Activated T-cell treated with anti-CD3 and anti-CD28 coated beads, Interleukin-2, amount 50 U/mL, for 72 hours (primary cell): ENCODE measurements at regions not wholly inside any gene's neighbourhood (a gene's known extent, or its start where the extent isn't known, plus 50 kb on each side); places are given as distances from the start of the nearest gene placed in this dataset.

Source experiments
- ATAC-seq, 2 donors: fragments of 150-1000 bp; cut with Tn5 transposase; replicated peaks in 1 of 2; 2 replicates each; pipeline ENCODE4 v1.10.0; 2021; ENCODE audit warnings: moderate library complexity in 2 of 2, mild to moderate bottlenecking in 1 of 2
- DNase-seq, 2 donors: peaks; one replicate each; pipeline ENCODE4 v3.0.0; 2021 to 2022; ENCODE audit warnings: mixed read lengths in 1 of 2
- H3K27ac Mint-ChIP-seq: one replicate; pipeline ENCODE4 v1.8.0; 2022; ENCODE audit warnings: mild to moderate bottlenecking, moderate library complexity, mixed read lengths
- H3K27me3 Mint-ChIP-seq: one replicate; pipeline ENCODE4 v1.8.0; 2022; ENCODE audit warnings: low read depth, mixed read lengths
- H3K36me3 Mint-ChIP-seq, 2 donors: one replicate each; pipeline ENCODE4 v1.8.0; 2022; ENCODE audit warnings: mixed read lengths in 2 of 2, mild to moderate bottlenecking in 1 of 2; ENCODE audit not compliant: insufficient read depth in 2 of 2
- H3K4me1 Mint-ChIP-seq: one replicate; pipeline ENCODE4 v1.8.0; 2022; ENCODE audit warnings: low read depth, mixed read lengths
- H3K4me3 Mint-ChIP-seq, 2 donors: one replicate each; pipeline ENCODE4 v1.8.0; 2022; ENCODE audit warnings: mild to moderate bottlenecking in 2 of 2, mixed read lengths in 2 of 2, moderate library complexity in 2 of 2
- H3K9me3 Mint-ChIP-seq, 2 donors: one replicate each; pipeline ENCODE4 v1.8.0; 2022; ENCODE audit warnings: mixed read lengths in 2 of 2

DNA sequence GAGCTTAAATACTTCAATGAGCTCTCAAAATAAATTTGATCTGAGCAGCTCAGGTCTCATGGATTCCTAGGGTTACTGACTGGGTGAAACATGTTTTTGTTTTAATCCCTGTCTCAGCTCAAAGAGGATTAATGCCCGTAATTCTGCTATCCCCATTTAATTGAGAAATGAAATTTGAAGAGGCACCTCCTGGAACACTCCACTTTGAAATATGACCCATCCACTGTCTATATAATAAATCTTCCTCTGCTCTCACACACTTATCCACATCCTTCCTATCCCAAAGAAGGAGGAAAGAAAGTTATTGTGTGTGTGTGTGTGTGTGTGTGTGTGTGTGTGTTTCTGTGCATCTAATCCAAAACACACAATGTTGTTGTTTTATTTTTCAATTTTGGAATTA, 2082.4 kb upstream of the PIK3C3 start:
- DNase-seq = no peak
- peaks cover 0 to 8% of the 10 kb centered on the region in 2 donors for H3K9me3 Mint-ChIP-seq
- ATAC-seq = no peak
- H3K36me3 Mint-ChIP-seq = no peaks in the 10 kb centered on the region
- H3K27me3 Mint-ChIP-seq = no peaks in the 10 kb centered on the region
- H3K4me3 Mint-ChIP-seq = no peak overlapping the region
- no peak overlapping the region for H3K27ac Mint-ChIP-seq
- H3K4me1 Mint-ChIP-seq = no peaks in the 10 kb centered on the region

- Mint-ChIP-seq H3K27me3 (no peaks in the 10 kb centered on the region), H3K27ac (no peak overlapping the region), H3K9me3 (peaks cover 0 to 8% of the 10 kb centered on the region in 2 donors), H3K4me3 (no peak overlapping the region), H3K4me1 (no peaks in the 10 kb centered on the region), H3K36me3 (no peaks in the 10 kb centered on the region)
- DNase-seq = no peak
- ATAC-seq = no peak
These were observed 2083.1 kb upstream of the PIK3C3 start for GRCh38 chr18:39871961-39872360.

- no peak for ATAC-seq
- Mint-ChIP-seq H3K9me3 (peaks cover 0 to 7% of the 10 kb centered on the region in 2 donors), H3K36me3 (no peaks in the 10 kb centered on the region), H3K4me1 (no peaks in the 10 kb centered on the region), H3K4me3 (no peak overlapping the region), H3K27ac (no peak overlapping the region), H3K27me3 (no peaks in the 10 kb centered on the region)
- DNase-seq = no peak
These were observed 2084.4 kb upstream of the PIK3C3 start for GRCh38 chr18:39870591-39870990.

DNA sequence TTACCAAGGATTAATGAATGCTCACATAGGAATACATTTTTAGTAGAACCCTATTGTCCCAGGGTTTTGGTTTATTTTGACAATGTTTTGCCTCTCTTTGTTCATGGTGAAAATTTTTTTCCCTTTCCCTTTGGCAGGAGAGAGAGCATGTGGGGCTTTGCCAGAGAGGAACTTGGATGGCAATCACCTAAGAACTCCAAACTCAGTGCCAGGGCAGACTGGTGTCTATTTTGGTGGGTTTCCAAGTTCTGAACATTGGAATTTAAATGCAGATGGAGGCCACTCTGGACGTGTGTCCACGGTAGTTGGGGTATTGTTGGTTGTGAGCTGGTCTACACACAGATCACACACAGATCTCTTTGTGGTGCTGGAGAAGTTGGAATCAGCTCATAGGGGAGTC, 2091.1 kb upstream of the PIK3C3 start:
- Mint-ChIP-seq H3K27ac (no peak overlapping the region), H3K4me1 (no peaks in the 10 kb centered on the region), H3K36me3 (no peaks in the 10 kb centered on the region), H3K9me3 (peaks cover 1 to 2% of the 10 kb centered on the region in 2 donors), H3K27me3 (no peaks in the 10 kb centered on the region), H3K4me3 (no peak overlapping the region)
- ATAC-seq (no peak), DNase-seq (no peak)

DNA sequence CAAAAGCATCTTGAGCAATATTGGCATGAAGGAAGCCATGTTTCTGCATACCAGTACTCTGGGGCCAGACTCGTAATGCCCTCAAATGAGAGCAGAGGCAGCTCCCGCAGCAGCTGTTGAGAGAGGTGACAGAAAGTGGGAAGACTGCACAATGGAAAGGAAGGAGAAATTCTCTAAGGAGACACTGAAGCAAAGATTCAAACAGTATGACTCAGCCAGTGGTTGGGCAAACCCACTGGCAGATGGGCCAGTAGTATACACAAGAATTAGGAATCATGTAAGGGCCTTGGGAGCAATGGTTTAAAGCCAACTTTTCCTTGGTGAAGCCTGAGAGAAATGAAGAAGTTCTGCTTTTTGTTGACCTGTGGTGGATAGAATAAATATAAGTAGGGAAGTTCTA, 2092.7 kb upstream of the PIK3C3 start:
- ATAC-seq = no peak
- H3K4me3 Mint-ChIP-seq = no peak overlapping the region
- no peak for DNase-seq
- peaks cover 2 to 5% of the 10 kb centered on the region in 2 donors for H3K9me3 Mint-ChIP-seq
- H3K36me3 Mint-ChIP-seq = no peaks in the 10 kb centered on the region
- no peaks in the 10 kb centered on the region for H3K4me1 Mint-ChIP-seq
- no peaks in the 10 kb centered on the region for H3K27me3 Mint-ChIP-seq
- no peak overlapping the region for H3K27ac Mint-ChIP-seq

- no peak overlapping the region for H3K27ac Mint-ChIP-seq
- no peak for DNase-seq
- no peaks in the 10 kb centered on the region for H3K27me3 Mint-ChIP-seq
- no peak for ATAC-seq
- no peak overlapping the region for H3K4me3 Mint-ChIP-seq
- H3K4me1 Mint-ChIP-seq = no peaks in the 10 kb centered on the region
- H3K36me3 Mint-ChIP-seq = no peaks in the 10 kb centered on the region
- H3K9me3 Mint-ChIP-seq = peaks cover 2 to 12% of the 10 kb centered on the region in 2 donors
These were observed 2100.7 kb upstream of the PIK3C3 start for GRCh38 chr18:39854291-39854690.

GRCh38 chr18:39846265-39846664, 2108.8 kb upstream of the PIK3C3 start:
- H3K4me3 Mint-ChIP-seq = no peak overlapping the region
- peaks cover 26% of the 10 kb centered on the region for H3K27me3 Mint-ChIP-seq
- peaks cover 4 to 5% of the 10 kb centered on the region in 2 donors for H3K9me3 Mint-ChIP-seq
- DNase-seq (no peak), ATAC-seq (no peak)
- H3K36me3 Mint-ChIP-seq = no peaks in the 10 kb centered on the region
- H3K27ac Mint-ChIP-seq = no peak overlapping the region
- no peaks in the 10 kb centered on the region for H3K4me1 Mint-ChIP-seq

- DNase-seq (no peak), ATAC-seq (no peak)
- no peak overlapping the region for H3K4me3 Mint-ChIP-seq
- H3K36me3 Mint-ChIP-seq = no peaks in the 10 kb centered on the region
- H3K4me1 Mint-ChIP-seq = no peaks in the 10 kb centered on the region
- peaks cover 4 to 5% of the 10 kb centered on the region in 2 donors for H3K9me3 Mint-ChIP-seq
- peaks cover 31% of the 10 kb centered on the region for H3K27me3 Mint-ChIP-seq
- H3K27ac Mint-ChIP-seq = no peak overlapping the region
These were observed 2109.4 kb upstream of the PIK3C3 start for GRCh38 chr18:39845631-39846030.

- Mint-ChIP-seq H3K9me3 (peaks cover 0 to 4% of the 10 kb centered on the region in 2 donors), H3K27me3 (peaks cover 31% of the 10 kb centered on the region), H3K4me3 (no peak overlapping the region), H3K36me3 (no peaks in the 10 kb centered on the region), H3K27ac (no peak overlapping the region), H3K4me1 (no peaks in the 10 kb centered on the region)
- ATAC-seq (no peak), DNase-seq (no peak)
These were observed 2109.9 kb upstream of the PIK3C3 start for GRCh38 chr18:39845106-39845505.

DNA sequence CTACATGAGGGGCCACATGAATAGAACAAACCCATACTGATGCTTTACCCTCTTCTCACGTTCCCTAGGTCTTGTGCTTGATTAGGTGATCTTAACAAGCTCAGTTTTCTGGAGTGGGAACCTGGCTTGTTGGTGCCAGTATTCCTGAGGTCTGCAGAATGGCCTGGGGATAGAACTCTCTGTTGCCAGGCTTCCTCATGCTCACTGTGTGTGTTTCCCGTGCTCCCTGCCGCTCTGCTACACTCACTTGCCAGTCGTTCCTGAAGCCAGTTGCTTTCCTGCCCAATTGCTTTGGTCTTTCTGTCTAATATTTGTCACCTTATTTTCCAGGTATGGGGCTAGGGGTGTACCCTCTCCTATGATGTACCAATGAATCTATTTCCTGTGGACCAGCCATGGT, 2111.5 kb upstream of the PIK3C3 start:
- DNase-seq = no peak
- Mint-ChIP-seq H3K27ac (no peak overlapping the region), H3K4me3 (no peak overlapping the region), H3K9me3 (peaks cover 0 to 4% of the 10 kb centered on the region in 2 donors), H3K4me1 (no peaks in the 10 kb centered on the region), H3K36me3 (peaks cover 0 to 3% of the 10 kb centered on the region in 2 donors), H3K27me3 (peaks cover 31% of the 10 kb centered on the region)
- no peak for ATAC-seq

DNA sequence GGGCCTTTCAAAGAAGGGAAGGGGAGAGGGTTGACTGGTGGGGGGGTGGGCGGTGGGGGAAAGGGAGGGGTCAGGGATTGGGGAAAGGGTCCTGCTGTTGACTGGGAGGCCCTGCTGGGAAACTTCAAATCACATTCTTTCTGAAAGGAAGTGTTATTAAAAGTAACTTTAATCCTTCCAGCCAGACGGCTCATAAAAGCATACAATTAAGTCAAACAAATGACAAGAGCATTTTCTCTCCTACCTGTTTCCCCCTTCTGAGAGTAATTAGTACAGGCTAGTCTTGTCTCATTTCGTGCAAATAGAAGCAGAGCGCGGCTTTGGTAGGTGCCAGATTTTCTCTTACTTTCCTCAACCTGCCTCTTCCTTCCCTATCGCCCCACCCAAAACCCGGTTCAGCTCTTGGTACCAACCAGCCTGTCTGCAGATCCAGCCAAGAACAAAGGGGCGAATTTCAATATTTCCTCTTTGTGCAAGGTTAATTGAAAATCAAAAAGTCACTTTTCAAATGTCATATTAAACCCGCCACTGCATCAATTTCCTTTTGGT, 2112.6 kb upstream of the PIK3C3 start:
- Mint-ChIP-seq H3K36me3 (peaks cover 0 to 3% of the 10 kb centered on the region in 2 donors), H3K4me3 (no peak overlapping the region), H3K27me3 (peaks cover 31% of the 10 kb centered on the region), H3K27ac (no peak overlapping the region), H3K4me1 (no peaks in the 10 kb centered on the region), H3K9me3 (peaks cover 0 to 3% of the 10 kb centered on the region in 2 donors)
- DNase-seq (no peak), ATAC-seq (no peak)

DNA sequence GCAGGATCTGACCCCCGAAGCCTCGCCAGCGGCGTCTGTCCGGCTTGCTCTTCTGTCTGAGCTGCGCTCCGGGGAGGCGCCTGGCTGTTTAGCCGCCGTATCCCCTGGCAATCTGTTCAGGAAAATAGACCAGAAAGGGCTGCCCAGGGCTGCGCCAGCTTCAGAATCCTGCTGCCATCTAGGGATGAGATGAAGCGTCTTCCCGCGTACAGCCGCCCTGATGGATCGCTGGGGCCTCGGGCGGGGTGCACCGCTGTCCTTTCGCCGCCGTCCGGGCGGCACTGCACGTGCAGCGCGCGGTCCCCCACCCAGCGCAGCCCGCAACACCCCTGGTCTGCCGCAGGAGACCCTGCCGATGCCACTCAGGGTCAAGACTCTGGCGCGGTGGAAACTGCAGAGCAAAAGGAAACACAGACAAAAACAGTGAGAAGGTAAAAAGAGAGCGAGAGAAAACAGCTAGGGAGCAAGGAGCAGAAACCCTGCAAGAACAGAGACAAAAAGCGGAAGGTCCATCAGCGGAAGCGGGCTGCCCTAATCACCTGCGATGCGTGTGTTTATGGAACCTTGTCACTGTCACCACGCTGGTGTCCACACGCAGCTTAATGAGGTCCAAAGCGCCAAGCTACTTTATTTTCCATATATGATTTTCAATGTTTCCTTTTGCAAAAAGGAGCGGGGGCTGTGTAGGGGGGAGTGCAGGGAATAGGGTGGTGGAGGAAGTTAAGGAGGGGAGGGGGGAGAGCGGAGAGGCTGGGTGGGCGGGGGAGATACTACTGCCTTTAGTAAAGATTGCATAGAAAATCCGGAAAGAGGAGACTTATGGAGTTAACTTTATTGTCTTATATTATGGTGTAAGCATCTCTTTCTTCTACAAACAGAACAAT, 2113.3 kb upstream of the PIK3C3 start:
- H3K27ac Mint-ChIP-seq = no peak overlapping the region
- H3K4me3 Mint-ChIP-seq = peak overlapping the region in 1 of 2 donors; percentile 56
- peaks cover 0 to 3% of the 10 kb centered on the region in 2 donors for H3K9me3 Mint-ChIP-seq
- ATAC-seq = no peak
- DNase-seq = no peak
- H3K36me3 Mint-ChIP-seq = peaks cover 0 to 3% of the 10 kb centered on the region in 2 donors
- peaks cover 31% of the 10 kb centered on the region for H3K27me3 Mint-ChIP-seq
- no peaks in the 10 kb centered on the region for H3K4me1 Mint-ChIP-seq

DNA sequence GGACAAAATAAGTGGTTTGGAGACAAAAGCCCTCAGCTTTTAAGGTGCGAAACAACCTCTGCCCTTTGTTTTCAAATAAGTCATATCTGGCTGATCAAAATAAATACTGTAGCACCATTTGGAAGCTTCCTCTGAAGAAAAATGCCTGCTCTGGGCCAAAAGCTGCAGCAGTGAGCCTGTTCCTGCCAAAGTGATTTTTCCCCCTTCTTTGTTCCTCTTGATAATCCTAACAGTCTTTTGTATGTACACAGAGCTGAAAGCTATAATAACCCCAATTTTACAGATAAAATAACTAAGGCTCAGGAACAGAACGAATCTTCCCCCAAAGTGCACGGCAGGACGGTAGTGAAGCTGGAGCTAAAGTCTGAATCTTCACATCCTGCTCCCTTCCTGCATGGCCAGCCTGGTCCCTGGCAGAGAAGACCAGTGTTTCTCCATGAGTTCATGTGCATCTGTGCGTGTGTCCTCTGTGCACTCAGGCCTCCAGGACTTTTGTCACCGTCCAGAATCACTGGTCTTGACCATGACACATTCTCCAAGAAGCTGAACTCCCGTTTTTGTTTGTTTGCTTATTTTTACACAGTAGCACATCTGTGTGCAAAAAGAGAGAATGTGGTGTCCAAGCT, 2114.1 kb upstream of the PIK3C3 start:
- ATAC-seq = no peak
- peaks cover 0 to 3% of the 10 kb centered on the region in 2 donors for H3K9me3 Mint-ChIP-seq

More for the DNA sequence above, 2114.1 kb upstream of the PIK3C3 start:
- no peak for DNase-seq
- H3K36me3 Mint-ChIP-seq = peaks cover 0 to 3% of the 10 kb centered on the region in 2 donors
- H3K27ac Mint-ChIP-seq = no peak overlapping the region
- no peaks in the 10 kb centered on the region for H3K4me1 Mint-ChIP-seq
- H3K4me3 Mint-ChIP-seq = peak overlapping the region in 1 of 2 donors; percentile 56
- H3K27me3 Mint-ChIP-seq = peaks cover 31% of the 10 kb centered on the region
